ENCODE measurements at regions not wholly inside any gene's neighbourhood (a gene's known extent, or its start where the extent isn't known, plus 50 kb on each side); places are given as distances from the start of the nearest gene placed in this dataset.
A peak's percentile ranks its signal among the peaks of the same experiment; 100 is the strongest.

- no peak for DNase-seq (ENCODE audit: low read depth, low spot score)
Measured at GRCh38 chr9:90368928-90369327, 273.7 kb downstream of the DIRAS2 start.

DNA sequence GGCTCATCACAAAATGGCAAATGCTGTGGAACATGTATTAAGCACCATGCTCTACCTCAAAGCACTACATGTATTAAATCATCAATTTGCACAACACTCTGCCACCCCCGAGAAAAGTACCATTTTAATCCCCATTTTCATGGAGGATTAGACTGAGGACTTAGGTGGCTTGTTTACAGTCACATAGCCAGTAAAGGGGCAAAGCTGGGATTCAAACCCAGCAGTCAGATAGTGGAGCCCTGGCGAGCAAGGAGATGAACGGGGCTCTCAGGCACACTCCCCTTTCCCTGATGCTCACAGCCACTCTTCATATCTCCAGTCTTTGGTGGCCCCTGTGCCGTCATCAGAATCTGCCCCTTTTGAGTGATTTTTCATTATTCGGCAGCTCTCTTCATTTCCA is 262.9 kb downstream of the DIRAS2 start:
- DNase-seq (ENCODE audit: low read depth, low spot score) = no peak

DNA sequence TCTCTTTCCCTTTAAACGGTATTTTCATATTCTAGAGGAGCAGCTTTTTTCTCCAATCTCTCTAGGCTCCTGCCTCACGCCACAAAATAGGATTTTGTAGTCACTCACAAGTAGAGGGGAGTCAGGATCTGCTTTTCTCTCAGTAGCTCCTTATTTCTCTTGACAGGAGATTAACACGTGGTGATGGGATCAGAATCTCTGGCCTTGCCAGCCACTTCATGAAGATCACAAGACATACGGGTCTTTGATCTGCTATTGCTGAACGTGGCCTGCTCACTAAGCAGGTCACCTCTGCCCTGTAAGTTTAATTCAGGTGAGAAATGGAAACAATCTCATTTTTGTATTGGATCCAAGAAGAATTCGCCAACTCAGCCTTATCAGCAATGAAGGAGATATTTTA is 257.5 kb downstream of the DIRAS2 start:
- no peak for DNase-seq (ENCODE audit: low read depth, low spot score)

DNA sequence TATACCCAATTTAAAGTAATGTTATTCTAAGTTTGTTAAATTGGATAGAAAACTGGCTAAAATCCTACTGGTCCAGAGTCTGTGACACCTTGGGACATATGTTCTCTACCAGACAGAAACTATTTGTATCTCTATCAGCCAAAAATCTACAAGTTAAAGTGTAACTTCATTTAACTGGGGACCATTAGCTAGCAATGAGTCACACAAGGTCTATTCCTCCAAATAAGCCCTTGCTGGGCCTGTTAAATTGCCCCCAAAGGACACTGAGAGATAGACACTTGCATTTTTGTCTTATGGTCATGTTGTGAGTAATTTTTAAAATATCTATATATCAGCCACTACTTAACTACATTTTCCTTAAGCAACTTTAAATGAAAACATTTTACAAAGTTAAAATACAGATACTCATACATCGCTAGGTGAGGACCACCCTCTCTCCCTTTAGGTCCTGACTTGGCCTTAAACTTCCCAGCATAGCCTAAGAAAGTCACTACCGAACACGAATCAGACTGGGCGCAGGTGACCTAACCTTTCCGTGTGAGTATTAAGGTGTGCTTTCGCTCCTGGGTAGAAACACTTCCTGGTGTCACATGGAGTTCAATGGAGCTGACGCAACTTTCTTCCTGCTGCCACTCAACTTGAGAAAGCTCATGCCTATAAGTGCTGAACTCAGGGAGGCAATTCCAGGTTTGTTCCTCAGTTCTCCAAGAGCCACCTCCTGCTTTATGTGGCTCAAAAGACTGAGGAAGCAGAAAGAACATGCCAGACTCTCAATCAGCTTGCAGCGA is 249.1 kb downstream of the DIRAS2 start:
- no peak for DNase-seq (ENCODE audit: low read depth, low spot score)

GRCh38 chr9:90394871-90395270 is 247.8 kb downstream of the DIRAS2 start:
- DNase-seq (ENCODE audit: low read depth, low spot score) = no peak

DNA sequence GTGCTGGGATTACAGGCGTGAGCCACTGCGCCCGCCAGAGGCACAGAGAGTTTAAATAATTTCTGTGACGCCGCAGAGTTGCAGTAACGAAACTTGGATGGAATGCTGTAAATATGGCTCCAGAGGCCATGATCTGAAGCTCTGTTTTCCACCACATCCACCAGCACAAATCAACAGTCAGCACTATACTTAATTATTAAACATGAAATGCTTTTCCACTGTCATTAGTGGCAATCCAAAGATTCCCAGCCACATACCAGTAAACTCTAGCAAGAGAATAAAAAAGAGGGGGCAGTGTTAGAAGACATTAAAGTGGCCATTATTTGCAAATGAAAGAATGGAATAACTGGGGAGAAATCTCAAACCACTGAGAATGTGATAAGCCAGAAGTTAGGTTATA is 242.5 kb downstream of the DIRAS2 start:
- no peak for DNase-seq (ENCODE audit: low read depth, low spot score)

GRCh38 chr9:90408659-90409058 is 234.0 kb downstream of the DIRAS2 start:
- DNase-seq (ENCODE audit: low read depth, low spot score) = no peak

- no peak for DNase-seq (ENCODE audit: low read depth, low spot score)
Measured at GRCh38 chr9:90419221-90419851, 223.3 kb downstream of the DIRAS2 start.

DNA sequence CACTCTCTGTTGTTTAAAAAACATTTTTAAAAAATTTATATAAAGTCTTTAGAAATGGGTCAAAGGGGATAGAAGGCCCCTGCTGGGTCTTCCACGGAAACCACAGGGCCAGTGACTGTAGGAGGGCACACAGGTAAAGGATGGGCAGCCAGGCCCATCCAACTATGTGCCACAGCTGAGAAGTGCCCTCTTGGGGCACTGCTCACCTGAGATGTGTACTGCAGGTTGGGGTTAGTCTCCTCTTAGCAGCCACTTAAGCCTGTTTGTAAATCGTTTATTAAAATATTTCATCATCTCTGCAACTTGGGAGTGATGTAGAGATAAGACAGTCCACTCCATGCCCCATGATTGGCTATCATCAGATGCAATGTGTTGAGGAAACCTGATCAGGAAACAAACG is 222.4 kb downstream of the DIRAS2 start:
- no peak for DNase-seq (ENCODE audit: low read depth, low spot score)

DNA sequence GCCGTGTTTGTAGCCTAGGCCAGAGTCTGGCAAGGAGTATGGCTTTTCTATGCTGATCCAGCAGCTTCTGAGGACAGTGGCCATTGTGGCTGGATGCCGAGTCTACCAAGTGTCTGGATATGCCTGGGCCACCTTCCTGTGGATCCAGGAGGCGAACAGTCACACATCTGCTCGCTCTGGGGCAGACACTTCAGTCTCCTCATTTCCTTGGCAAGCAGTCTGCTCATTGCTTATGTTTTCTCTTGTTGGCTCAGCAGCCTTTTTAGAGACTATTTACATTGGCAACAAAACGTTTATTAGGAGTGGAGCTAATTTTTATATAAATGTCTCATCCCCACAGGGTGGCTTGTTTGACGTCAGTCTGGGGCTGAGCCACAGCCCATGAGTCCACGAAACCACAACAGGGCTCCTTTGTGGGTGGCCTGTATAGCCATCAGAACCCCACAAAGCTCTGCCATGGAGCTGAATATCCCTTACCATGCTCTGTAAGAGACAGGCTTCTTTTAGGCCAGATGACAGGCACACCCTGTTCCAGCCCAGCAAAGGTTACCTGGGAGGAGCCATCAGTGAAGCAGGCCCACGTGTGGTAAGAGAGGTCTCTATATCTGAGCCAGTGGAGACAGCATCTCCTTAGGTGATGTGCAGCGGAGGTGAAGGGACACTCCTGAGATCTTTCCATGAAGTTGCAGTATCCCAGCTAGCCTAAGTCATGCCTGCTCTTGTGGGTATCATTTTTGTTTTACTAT is 221.7 kb downstream of the DIRAS2 start:
- no peak for DNase-seq (ENCODE audit: low read depth, low spot score)

DNA sequence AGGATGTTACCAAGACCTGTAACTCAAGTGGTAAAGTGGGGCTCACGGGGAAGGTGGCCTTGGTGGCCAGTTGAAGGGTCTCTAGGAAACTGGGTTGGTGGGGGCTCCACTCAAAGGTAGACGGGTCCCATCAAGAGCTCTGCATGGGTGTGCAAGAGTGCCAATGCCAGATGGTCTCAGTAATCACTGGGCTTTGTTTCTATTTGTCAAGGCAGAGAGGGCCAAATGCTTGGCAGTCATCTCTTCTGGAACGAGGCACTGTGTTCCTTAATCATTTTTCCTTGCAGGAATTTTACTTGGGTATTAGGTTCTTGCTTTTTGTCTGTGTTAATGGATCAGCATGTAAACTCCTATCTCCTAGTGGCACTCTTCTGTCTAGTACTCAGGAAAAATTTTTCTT is 220.8 kb downstream of the DIRAS2 start:
- DNase-seq (ENCODE audit: low read depth, low spot score) = no peak

DNA sequence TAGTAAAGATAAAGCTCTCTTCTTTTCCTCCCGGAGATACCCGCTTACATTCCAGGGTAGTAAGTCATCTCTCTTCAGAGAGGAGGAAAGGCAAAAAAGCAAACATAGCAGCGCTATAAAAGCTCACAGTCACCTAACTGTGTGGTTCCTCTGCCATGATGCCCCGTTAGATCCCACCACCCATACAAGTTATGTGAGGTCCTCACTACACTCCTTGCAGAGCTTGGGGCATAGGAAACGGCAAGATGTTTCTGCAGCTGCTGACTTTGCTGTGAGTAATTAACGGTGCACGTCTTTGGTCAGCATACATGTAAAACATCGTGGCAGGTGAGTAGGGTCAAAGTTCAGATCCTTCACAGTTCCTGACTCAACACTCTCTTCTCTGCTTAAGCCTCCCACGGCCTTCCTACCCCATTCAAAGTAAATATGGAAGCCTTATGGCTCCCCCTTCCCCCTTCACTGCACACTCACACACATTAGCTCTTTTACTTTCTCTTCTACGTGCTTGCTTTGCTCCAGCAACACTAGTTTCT is 218.9 kb downstream of the DIRAS2 start:
- DNase-seq (ENCODE audit: low read depth, low spot score) = no peak

DNA sequence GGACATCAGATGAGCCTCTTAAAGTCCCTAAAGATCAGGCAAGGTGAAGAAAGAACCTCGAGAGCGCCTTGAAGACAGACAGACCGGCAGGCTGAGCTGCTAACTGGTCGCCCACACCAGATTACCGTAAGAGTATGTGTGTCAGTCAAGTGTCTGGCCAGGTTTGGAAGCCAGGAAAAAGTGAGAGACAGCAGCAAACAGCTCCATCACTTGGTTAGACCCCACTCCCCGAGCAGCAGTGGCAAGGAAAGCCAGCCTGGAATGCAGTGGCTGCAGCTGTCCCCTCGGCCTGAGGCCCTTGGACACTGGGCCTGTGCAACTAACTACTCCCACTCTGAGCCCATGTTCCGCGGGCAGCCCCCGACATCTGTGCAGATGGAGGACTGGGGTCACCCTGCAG is 214.1 kb downstream of the DIRAS2 start:
- no peak for DNase-seq (ENCODE audit: low read depth, low spot score)

- no peak for DNase-seq (ENCODE audit: low read depth, low spot score)
Measured at GRCh38 chr9:90432951-90433350, 209.7 kb downstream of the DIRAS2 start.

GRCh38 chr9:90433398-90433941 is 209.2 kb downstream of the DIRAS2 start:
- peak; percentile 61 for DNase-seq (ENCODE audit: low read depth, low spot score)

GRCh38 chr9:90441814-90442213 is 200.8 kb downstream of the DIRAS2 start:
- no peak for DNase-seq (ENCODE audit: low read depth, low spot score)

DNA sequence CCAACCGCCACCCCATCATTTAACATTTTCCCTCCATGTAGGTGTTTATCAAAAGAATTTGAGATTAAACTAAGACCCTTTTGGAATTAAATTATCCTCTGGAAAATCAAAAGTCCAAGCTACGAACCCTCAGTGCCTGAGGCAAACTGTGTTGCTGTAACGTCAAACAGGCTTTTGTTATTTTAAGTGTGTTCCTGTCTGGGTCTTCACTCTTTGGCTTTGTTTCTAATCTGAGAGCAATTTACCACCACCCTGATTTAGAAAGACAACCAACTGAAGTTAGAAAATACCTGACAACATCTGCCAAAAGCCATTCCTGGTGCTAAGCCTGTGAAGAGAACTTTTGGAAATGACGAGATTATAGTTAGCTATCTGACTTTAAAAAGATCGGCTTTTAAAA is 199.9 kb downstream of the DIRAS2 start:
- DNase-seq (ENCODE audit: low read depth, low spot score) = no peak

GRCh38 chr9:90444609-90445204 is 197.9 kb downstream of the DIRAS2 start:
- no peak for DNase-seq (ENCODE audit: low read depth, low spot score)

DNA sequence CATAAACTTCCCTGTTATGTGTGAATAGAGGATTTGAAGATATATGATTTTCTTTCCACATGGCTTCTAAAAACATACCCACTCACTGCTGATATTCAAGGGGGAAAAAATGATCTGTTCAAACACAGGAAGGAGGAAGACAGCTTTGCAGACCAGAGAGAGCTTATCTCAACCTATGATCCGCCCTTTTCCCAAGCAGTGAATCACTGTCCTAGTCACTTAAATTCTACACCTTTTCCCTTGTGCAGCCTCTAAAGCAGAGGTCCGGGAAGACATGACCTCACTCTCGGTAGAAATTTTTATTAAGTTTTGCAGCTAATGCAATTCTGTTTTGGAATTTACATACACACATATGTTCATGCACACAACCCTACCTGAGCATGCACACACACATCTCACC is 197.2 kb downstream of the DIRAS2 start:
- DNase-seq (ENCODE audit: low read depth, low spot score) = no peak

- no peak for DNase-seq (ENCODE audit: low read depth, low spot score)
Measured at GRCh38 chr9:90446200-90446948, 196.2 kb downstream of the DIRAS2 start.

- DNase-seq (ENCODE audit: low read depth, low spot score) = no peak
Measured at GRCh38 chr9:90447773-90448172, 194.9 kb downstream of the DIRAS2 start.
